MCF 10A (cell line): ENCODE measurements at regions not wholly inside any gene's neighbourhood (a gene's known extent, or its start where the extent isn't known, plus 50 kb on each side); places are given as distances from the start of the nearest gene placed in this dataset.

ENCODE experiments used
- BruUV-seq: library from RNA; stranded (reverse); fragments of 400-500 nt; replicated peaks from 2 replicates; lab custom pipeline; 2021; lab: Mats Ljungman, UMichigan
- CTCF ChIA-PET: fragments of 300-600 bp; sonication (Branson Sonifier 250); formaldehyde crosslinking; extraction: SDS; loops from one replicate; lab custom pipeline; 2021; ENCODE audit warnings: antibody characterized with exemption, inconsistent platforms; lab: Yijun Ruan, JAX
- POLR2A ChIA-PET: fragments of 300-600, 350-650 bp; sonication (Branson Sonifier 250); formaldehyde crosslinking; extraction: SDS; loops from one replicate; lab custom pipeline; 2020; ENCODE audit warnings: antibody characterized with exemption, inconsistent platforms; lab: Yijun Ruan, JAX
- DNase-seq: peaks from one replicate; pipeline ENCODE4 v3.0.0-alpha.2; 2018; ENCODE audit not compliant: unreplicated experiment
- H3K27ac Mint-ChIP-seq: one replicate; pipeline ENCODE4 v1.8.0; 2022; ENCODE audit warnings: mild to moderate bottlenecking, low read depth, mixed read lengths; ENCODE audit not compliant: unreplicated experiment
- H3K27me3 Mint-ChIP-seq: one replicate; pipeline ENCODE4 v1.8.0; 2022; ENCODE audit warnings: mixed read lengths; ENCODE audit not compliant: insufficient read depth, unreplicated experiment
- H3K36me3 Mint-ChIP-seq: one replicate; pipeline ENCODE4 v1.8.0; 2022; ENCODE audit warnings: mild to moderate bottlenecking, moderate library complexity, mixed read lengths; ENCODE audit not compliant: insufficient read depth, unreplicated experiment
- H3K4me1 Mint-ChIP-seq: one replicate; pipeline ENCODE4 v1.8.0; 2022; ENCODE audit warnings: mixed read lengths; ENCODE audit not compliant: insufficient read depth, unreplicated experiment
- H3K4me3 Mint-ChIP-seq: one replicate; pipeline ENCODE4 v1.8.0; 2022; ENCODE audit warnings: mild to moderate bottlenecking, moderate library complexity, mixed read lengths; ENCODE audit not compliant: unreplicated experiment
- H3K9me3 Mint-ChIP-seq: one replicate; pipeline ENCODE4 v1.8.0; 2022; ENCODE audit warnings: mixed read lengths; ENCODE audit not compliant: unreplicated experiment
- intact Hi-C: fragments of 100-400 bp; cut with micrococcal nuclease; formaldehyde crosslinking; loops from 2 replicates; pipeline ENCODE4 v1.14.1; 2022
- TF ChIP-seq, protein P1 (sequence below): fragments of 200-600 bp; IDR thresholded peaks from one replicate; pipeline ENCODE4 v1.8.0; 2022; ENCODE audit warnings: antibody characterized with exemption, mild to moderate bottlenecking; ENCODE audit not compliant: unreplicated experiment

DNA sequence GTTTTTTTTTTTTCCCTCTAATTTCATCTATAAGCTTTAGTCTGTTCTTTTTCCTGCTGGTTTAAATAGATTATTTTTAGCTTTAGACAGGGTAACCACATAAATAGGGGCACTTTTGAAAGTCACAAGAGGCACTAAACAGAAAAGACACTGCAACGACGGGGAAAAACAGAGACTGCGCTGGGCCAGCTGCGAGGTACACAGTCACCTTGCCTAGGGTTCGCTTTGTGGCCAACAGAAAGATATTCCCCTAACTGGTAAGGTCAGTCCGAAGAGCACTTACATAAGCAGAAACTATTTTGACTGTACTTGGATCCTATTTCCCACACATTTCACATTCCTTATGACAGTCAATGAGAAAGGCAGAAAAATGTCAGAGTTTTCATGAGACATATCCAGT lies 175.6 kb upstream of the PHF14 start:
- BruUV-seq, result no TSS peak
- intact Hi-C loops, result no loop called here
- H3K27me3 Mint-ChIP-seq, result no peaks in the 10 kb centered on the region
- CTCF ChIA-PET, result interaction anchor here (0.5 kb wide), 1 partner anchor 693 kb away, joined by 3 read pairs; no protein-coding TSS in a partner anchor
- no peak overlapping the region for H3K27ac Mint-ChIP-seq
- H3K4me3 Mint-ChIP-seq, result no peak overlapping the region
- peaks cover 10% of the 10 kb centered on the region for H3K4me1 Mint-ChIP-seq
- DNase-seq, result no peak
- POLR2A ChIA-PET, result no interaction called here
- TF ChIP-seq, protein P1, sequence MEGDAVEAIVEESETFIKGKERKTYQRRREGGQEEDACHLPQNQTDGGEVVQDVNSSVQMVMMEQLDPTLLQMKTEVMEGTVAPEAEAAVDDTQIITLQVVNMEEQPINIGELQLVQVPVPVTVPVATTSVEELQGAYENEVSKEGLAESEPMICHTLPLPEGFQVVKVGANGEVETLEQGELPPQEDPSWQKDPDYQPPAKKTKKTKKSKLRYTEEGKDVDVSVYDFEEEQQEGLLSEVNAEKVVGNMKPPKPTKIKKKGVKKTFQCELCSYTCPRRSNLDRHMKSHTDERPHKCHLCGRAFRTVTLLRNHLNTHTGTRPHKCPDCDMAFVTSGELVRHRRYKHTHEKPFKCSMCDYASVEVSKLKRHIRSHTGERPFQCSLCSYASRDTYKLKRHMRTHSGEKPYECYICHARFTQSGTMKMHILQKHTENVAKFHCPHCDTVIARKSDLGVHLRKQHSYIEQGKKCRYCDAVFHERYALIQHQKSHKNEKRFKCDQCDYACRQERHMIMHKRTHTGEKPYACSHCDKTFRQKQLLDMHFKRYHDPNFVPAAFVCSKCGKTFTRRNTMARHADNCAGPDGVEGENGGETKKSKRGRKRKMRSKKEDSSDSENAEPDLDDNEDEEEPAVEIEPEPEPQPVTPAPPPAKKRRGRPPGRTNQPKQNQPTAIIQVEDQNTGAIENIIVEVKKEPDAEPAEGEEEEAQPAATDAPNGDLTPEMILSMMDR, result no peak
- no peaks in the 10 kb centered on the region for H3K36me3 Mint-ChIP-seq
- H3K9me3 Mint-ChIP-seq, result peaks cover 8% of the 10 kb centered on the region

DNA sequence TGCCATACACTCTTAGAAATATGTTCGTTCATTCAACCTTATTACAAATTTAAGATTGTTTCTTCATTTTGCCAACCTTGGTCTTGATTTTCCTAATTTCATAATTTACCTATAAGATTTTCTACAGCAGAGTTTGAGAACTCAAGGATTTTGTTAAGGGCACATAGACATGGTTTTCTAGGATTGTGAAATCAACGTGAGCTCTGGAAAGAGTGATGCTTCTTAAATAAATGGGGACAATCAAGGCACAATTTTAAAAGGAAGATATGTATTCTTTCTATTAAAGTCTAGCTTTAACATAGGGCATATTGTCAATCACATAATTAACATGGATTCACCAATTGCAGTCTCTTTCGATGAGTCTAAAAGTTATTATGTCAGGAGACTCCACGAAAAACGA lies 174.2 kb upstream of the PHF14 start:
- no peak overlapping the region for H3K27ac Mint-ChIP-seq
- no peaks in the 10 kb centered on the region for H3K27me3 Mint-ChIP-seq
- TF ChIP-seq, protein P1, result no peak
- intact Hi-C loops, result no loop called here
- ChIA-PET CTCF (interaction anchor here (0.5 kb wide), 1 partner anchor 98 kb away, joined by 4 read pairs; no protein-coding TSS in a partner anchor), POLR2A (no interaction called here)
- no peak overlapping the region for H3K4me3 Mint-ChIP-seq
- no TSS peak for BruUV-seq
- H3K4me1 Mint-ChIP-seq, result peaks cover 13% of the 10 kb centered on the region
- peaks cover 4% of the 10 kb centered on the region for H3K9me3 Mint-ChIP-seq
- no peak for DNase-seq
- H3K36me3 Mint-ChIP-seq, result no peaks in the 10 kb centered on the region

DNA sequence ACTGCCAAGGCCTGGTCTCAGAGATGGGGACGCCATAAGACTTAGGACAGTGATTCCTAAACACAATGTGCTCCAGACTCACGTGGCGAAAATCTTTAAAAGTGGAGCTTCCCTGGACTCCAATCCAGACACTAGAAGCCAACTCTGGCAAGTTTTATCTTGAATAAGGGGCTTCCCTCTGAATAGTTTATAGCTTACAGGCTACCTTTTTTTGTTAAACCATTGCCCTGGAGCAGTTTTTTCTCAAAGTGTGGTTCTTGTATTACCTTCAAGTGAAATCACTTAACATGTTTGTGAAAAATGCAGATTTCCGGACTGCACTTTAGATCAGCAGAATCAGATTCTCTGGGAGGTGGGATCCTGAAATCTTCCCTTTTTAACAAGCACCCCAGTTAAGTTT lies 171.7 kb upstream of the PHF14 start:
- TF ChIP-seq, protein P1, result no peak
- no TSS peak for BruUV-seq
- peak overlapping the region; percentile 79 for H3K27ac Mint-ChIP-seq

DNA sequence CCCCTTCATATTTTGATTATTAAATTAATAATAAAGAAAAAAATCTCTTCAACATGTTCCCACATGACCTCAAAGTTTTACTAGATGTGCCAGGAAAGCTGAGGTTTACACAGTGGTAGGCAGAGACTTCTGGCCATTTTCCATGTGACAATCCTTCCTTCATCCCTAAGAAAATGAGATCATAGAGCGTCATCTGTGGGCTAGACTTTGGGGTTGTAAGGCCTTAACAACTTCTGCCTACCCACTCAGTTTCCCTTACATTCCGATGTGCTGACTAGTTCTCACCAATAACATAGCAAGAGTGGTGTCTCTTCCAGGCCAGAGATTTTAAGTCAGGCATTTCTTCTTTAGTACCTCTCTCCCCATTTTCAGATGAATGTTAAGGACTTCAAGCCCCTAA lies 171.1 kb upstream of the PHF14 start:
- Mint-ChIP-seq H3K27me3 (no peaks in the 10 kb centered on the region), H3K4me1 (peaks cover 13% of the 10 kb centered on the region), H3K27ac (peak overlapping the region; percentile 79), H3K36me3 (no peaks in the 10 kb centered on the region), H3K9me3 (no peaks in the 10 kb centered on the region), H3K4me3 (no peak overlapping the region)
- CTCF ChIA-PET, result no interaction called here
- no TSS peak for BruUV-seq
- DNase-seq, result peak; percentile 68
- TF ChIP-seq, protein P1, result no peak
- POLR2A ChIA-PET, result interaction anchor here (1.2 kb wide), 1 partner anchor 11 kb away, joined by 3 read pairs; no protein-coding TSS in a partner anchor
- intact Hi-C loops, result no loop called here

More for the DNA sequence above, 171.7 kb upstream of the PHF14 start:
- intact Hi-C loops, result no loop called here
- peaks cover 13% of the 10 kb centered on the region for H3K4me1 Mint-ChIP-seq
- H3K9me3 Mint-ChIP-seq, result no peaks in the 10 kb centered on the region
- H3K36me3 Mint-ChIP-seq, result no peaks in the 10 kb centered on the region
- ChIA-PET POLR2A (interaction anchor here (1.2 kb wide), 1 partner anchor 12 kb away, joined by 3 read pairs; no protein-coding TSS in a partner anchor), CTCF (interaction anchor here (0.7 kb wide), 1 partner anchor 144 kb away, joined by 3 read pairs; no protein-coding TSS in a partner anchor)
- no peak for DNase-seq
- H3K4me3 Mint-ChIP-seq, result no peak overlapping the region
- H3K27me3 Mint-ChIP-seq, result no peaks in the 10 kb centered on the region
